Uterus (tissue), 2 donors: ENCODE measurements at regions not wholly inside any gene's neighbourhood (a gene's known extent, or its start where the extent isn't known, plus 50 kb on each side); places are given as distances from the start of the nearest gene placed in this dataset.

Source experiments
- POLR2A ChIP-seq, 2 donors: fragments of 450-650 bp; IDR thresholded peaks; one replicate each; pipeline ENCODE4 v1.6.1; 2016; ENCODE audit warnings: antibody characterized with exemption in 2 of 2, mild to moderate bottlenecking in 1 of 2, moderate library complexity in 1 of 2
- TF ChIP-seq, protein P1 (sequence below), 4 experiments: fragments of 200-600 bp in 2 of 4; fragments of 450-650 bp in 2 of 4; sonication (generic) in 2 of 4; IDR thresholded peaks; one replicate each; pipeline ENCODE4 v1.5.1; 2016 to 2019; ENCODE audit warnings: antibody characterized with exemption in 4 of 4, mild to moderate bottlenecking in 2 of 4, moderate library complexity in 1 of 4

DNA sequence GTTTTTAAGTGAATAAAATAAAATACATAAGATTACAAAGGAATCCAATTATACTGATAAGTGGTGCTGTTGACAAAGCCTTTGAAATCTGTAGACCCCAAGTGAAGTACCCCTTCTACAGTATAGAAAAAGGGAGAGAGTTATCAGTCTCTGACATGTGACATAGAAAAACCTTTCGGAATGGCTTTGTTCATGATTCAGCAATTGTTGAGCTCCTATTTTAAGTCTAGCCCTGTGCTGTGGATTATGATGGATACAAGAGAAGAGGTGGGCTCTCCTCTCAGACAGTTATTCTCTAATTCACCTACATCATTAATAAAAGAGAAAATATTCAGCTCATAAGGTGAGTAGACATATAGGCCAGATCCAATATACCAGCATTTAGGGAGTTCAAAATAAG is 53.3 kb upstream of the ITPKB start:
- TF ChIP-seq, protein P1, sequence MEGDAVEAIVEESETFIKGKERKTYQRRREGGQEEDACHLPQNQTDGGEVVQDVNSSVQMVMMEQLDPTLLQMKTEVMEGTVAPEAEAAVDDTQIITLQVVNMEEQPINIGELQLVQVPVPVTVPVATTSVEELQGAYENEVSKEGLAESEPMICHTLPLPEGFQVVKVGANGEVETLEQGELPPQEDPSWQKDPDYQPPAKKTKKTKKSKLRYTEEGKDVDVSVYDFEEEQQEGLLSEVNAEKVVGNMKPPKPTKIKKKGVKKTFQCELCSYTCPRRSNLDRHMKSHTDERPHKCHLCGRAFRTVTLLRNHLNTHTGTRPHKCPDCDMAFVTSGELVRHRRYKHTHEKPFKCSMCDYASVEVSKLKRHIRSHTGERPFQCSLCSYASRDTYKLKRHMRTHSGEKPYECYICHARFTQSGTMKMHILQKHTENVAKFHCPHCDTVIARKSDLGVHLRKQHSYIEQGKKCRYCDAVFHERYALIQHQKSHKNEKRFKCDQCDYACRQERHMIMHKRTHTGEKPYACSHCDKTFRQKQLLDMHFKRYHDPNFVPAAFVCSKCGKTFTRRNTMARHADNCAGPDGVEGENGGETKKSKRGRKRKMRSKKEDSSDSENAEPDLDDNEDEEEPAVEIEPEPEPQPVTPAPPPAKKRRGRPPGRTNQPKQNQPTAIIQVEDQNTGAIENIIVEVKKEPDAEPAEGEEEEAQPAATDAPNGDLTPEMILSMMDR (IDR thresholded peaks at IDR 0.05): no peak
- no peak for TF ChIP-seq POLR2A (IDR thresholded peaks at IDR 0.05)
